Tibial nerve (tissue), 4 donors: ENCODE measurements at regions not wholly inside any gene's neighbourhood (a gene's known extent, or its start where the extent isn't known, plus 50 kb on each side); places are given as distances from the start of the nearest gene placed in this dataset.

Experiments
- EP300 ChIP-seq, 2 donors: sonication (generic); formaldehyde crosslinking; IDR thresholded peaks; one replicate each; pipeline ENCODE4 v1.6.1; 2017; ENCODE audit warnings: antibody characterized with exemption in 2 of 2, mild to moderate bottlenecking in 1 of 2
- POLR2A ChIP-seq, 2 donors: fragments of 450-650 bp; IDR thresholded peaks; one replicate each; pipeline ENCODE4 v1.6.1; 2017; ENCODE audit warnings: antibody characterized with exemption in 2 of 2, mild to moderate bottlenecking in 2 of 2, moderate library complexity in 2 of 2
- TF ChIP-seq, protein P1 (sequence below), 5 experiments: fragments of 200-600 bp in 3 of 5; fragments of 450-650 bp in 2 of 5; sonication (generic) in 3 of 5; IDR thresholded peaks; one replicate each; pipeline ENCODE4 v1.5.1; 2016 to 2019; ENCODE audit warnings: antibody characterized with exemption in 5 of 5, mild to moderate bottlenecking in 3 of 5, moderate library complexity in 2 of 5

DNA sequence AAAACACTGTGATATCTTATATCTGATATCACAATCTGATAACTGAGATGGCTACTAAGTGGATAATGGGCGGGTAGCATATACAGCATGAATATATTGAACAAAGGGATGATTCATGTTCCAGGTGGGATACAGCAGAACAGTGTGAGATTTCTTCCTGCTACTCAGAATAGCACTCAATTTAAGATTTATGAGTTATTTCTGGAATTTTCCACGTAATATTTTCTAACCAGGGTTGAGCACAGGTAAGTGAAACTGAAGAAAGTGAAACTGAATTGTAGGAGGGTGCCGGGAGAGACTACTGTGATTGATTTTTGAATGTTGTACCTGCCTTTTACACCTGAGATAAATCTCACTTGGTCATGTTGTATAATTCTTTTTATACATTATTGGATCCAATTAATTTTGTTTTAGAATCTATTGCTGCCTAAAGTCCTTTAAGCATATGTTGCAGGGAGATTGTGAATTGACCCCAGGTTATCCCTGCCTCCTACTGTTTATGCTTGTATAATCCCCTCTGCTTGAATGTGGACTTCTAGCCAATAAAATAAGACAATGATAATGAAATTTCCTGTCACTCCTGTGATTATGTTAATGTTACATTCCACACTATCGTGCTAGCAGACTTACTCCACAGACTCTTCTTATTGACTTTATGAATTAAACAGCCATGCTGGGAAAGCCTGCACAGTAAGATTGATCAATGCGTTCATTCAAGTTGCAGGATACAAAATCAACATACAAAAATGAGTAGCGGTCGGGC lies 67.6 kb upstream of the RBBP8 start:
- TF ChIP-seq, protein P1, sequence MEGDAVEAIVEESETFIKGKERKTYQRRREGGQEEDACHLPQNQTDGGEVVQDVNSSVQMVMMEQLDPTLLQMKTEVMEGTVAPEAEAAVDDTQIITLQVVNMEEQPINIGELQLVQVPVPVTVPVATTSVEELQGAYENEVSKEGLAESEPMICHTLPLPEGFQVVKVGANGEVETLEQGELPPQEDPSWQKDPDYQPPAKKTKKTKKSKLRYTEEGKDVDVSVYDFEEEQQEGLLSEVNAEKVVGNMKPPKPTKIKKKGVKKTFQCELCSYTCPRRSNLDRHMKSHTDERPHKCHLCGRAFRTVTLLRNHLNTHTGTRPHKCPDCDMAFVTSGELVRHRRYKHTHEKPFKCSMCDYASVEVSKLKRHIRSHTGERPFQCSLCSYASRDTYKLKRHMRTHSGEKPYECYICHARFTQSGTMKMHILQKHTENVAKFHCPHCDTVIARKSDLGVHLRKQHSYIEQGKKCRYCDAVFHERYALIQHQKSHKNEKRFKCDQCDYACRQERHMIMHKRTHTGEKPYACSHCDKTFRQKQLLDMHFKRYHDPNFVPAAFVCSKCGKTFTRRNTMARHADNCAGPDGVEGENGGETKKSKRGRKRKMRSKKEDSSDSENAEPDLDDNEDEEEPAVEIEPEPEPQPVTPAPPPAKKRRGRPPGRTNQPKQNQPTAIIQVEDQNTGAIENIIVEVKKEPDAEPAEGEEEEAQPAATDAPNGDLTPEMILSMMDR (IDR thresholded peaks at IDR 0.05): no peak
- TF ChIP-seq POLR2A (IDR thresholded peaks at IDR 0.05) (no peak), EP300 (IDR thresholded peaks at IDR 0.05) (no peak)
